PC-3 (cell line): ENCODE measurements at regions not wholly inside any gene's neighbourhood (a gene's known extent, or its start where the extent isn't known, plus 50 kb on each side); places are given as distances from the start of the nearest gene placed in this dataset.

Experiments used
- ATAC-seq: fragments of 200-7000 bp; cut with Tn5 transposase; 2 replicates; pipeline ENCODE4 v1.9.1; 2020; ENCODE audit warnings: mild to moderate bottlenecking, moderate library complexity
- BruUV-seq: library from RNA; stranded (reverse); fragments of 400-500 nt; replicated peaks from 2 replicates; lab custom pipeline; 2021; lab: Mats Ljungman, UMichigan
- CTCF ChIA-PET: fragments of 300-600 bp; sonication (Branson Sonifier 250); formaldehyde crosslinking; loops from one replicate; lab custom pipeline; 2022; ENCODE audit warnings: antibody characterized with exemption; lab: Charles Lee
- POLR2A ChIA-PET: fragments of 300-600 bp; sonication (Branson Sonifier 250); formaldehyde crosslinking; loops from one replicate; lab custom pipeline; 2022; ENCODE audit warnings: antibody characterized with exemption; ENCODE audit not compliant: unreplicated experiment; lab: Charles Lee
- DNase-seq: peaks from one replicate; pipeline ENCODE4 v3.0.0-alpha.2; 2015
- H2AFZ ChIP-seq: fragments of 300-600 bp; sonication (generic); 2 replicates; pipeline ENCODE4 v1.6.0; 2016; ENCODE audit warnings: antibody characterized with exemption, low read length
- H3F3A ChIP-seq: fragments of 300-600 bp; sonication (generic); one replicate; pipeline ENCODE4 v1.6.0; 2017; ENCODE audit warnings: antibody characterized with exemption, low read length, control low read depth, mild to moderate bottlenecking; ENCODE audit not compliant: unreplicated experiment
- H3K27ac ChIP-seq: fragments of 300-600 bp; sonication (generic); 2 replicates; pipeline ENCODE4 v1.5.1; 2016; ENCODE audit warnings: mild to moderate bottlenecking, low read length
- H3K27me3 ChIP-seq: fragments of 300-600 bp; sonication (generic); 2 replicates; pipeline ENCODE4 v1.6.1; 2016; ENCODE audit warnings: low read length, mixed read lengths
- H3K36me3 ChIP-seq: fragments of 300-600 bp; sonication (generic); 2 replicates; pipeline ENCODE4 v1.6.1; 2016; ENCODE audit warnings: low read depth, mixed run types, low read length, mixed read lengths
- H3K4me1 ChIP-seq: fragments of 300-600 bp; sonication (generic); 2 replicates; pipeline ENCODE4 v1.5.1; 2016; ENCODE audit warnings: low read length; ENCODE audit not compliant: insufficient read depth
- H3K4me2 ChIP-seq: fragments of 300-600 bp; sonication (generic); 2 replicates; pipeline ENCODE4 v1.6.0; 2016; ENCODE audit warnings: low read length
- H3K4me3 ChIP-seq: fragments of 300-600 bp; sonication (generic); 2 replicates; pipeline ENCODE4 v1.5.1; 2016; ENCODE audit warnings: mild to moderate bottlenecking, low read length, mixed read lengths
- H3K79me2 ChIP-seq: fragments of 300-600 bp; sonication (generic); 2 replicates; pipeline ENCODE4 v1.6.1; 2017; ENCODE audit warnings: low read length, mixed read lengths
- H3K9ac ChIP-seq: fragments of 300-600 bp; sonication (generic); 2 replicates; pipeline ENCODE4 v1.6.0; 2016; ENCODE audit warnings: mild to moderate bottlenecking, low read length
- H3K9me2 ChIP-seq: fragments of 300-600 bp; sonication (generic); replicated peaks from 2 replicates; pipeline ENCODE4 v1.6.1; 2016; ENCODE audit warnings: mixed run types, low read length, mixed read lengths
- H3K9me3 ChIP-seq: fragments of 300-600 bp; sonication (generic); 2 replicates; pipeline ENCODE4 v1.6.1; 2016; ENCODE audit warnings: low read length, mixed read lengths
- H4K20me1 ChIP-seq: fragments of 300-600 bp; sonication (generic); 2 replicates; pipeline ENCODE4 v1.6.1; 2016; ENCODE audit warnings: low read length, mixed read lengths
- EZH2 ChIP-seq: fragments of 300-600 bp; sonication (generic); IDR thresholded peaks from one replicate; pipeline ENCODE4 v1.6.1; 2017; ENCODE audit warnings: antibody characterized with exemption, mild to moderate bottlenecking, low read length; ENCODE audit not compliant: unreplicated experiment
- EZH2phosphoT487 ChIP-seq: fragments of 300-600 bp; sonication (generic); IDR thresholded peaks from 2 replicates; pipeline ENCODE4 v1.6.1; 2018; ENCODE audit warnings: mild to moderate bottlenecking, antibody characterized with exemption, low read length, borderline replicate concordance
- intact Hi-C: fragments of 100-400 bp; cut with micrococcal nuclease; formaldehyde crosslinking; loops from 2 replicates; pipeline ENCODE4 v1.9.0; 2023
- TF ChIP-seq, protein P1 (sequence below): fragments of 300-600 bp; sonication (generic); conservative IDR thresholded peaks from 2 replicates; pipeline ENCODE4 v1.5.1; 2017; ENCODE audit warnings: antibody characterized with exemption, low read depth, mild to moderate bottlenecking, low read length

DNA sequence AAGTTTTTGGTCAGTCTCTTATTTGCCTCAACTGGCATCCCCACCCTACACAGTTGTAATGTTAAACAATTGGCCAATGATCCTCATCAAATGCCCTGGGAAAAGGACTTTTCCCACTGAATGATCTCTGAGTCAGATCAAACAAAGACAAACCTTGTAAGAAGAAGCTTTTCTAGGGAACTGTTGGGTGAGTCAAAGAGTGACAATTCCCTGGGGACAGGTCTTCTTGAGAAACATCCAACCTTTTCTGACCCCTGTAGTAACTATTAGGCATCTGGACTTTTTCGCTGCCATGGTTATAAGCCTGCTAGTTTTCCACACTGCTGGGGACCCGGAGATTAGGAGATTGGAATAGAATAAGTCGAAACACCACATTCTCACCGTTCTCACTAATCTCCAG lies 789.8 kb upstream of the API5 start:
- H3K27ac ChIP-seq: peak overlapping the region; percentile 87
- peaks cover 11% of the 10 kb centered on the region for H3K4me1 ChIP-seq
- H3K4me2 ChIP-seq: 0 out of 2 replicates have a peak overlapping the region, but pooled peaks have one; percentile 15
- H3K9me2 ChIP-seq: no peaks in the 10 kb centered on the region
- TF ChIP-seq EZH2phosphoT487 (no peak), EZH2 (no peak)
- TF ChIP-seq, protein P1, sequence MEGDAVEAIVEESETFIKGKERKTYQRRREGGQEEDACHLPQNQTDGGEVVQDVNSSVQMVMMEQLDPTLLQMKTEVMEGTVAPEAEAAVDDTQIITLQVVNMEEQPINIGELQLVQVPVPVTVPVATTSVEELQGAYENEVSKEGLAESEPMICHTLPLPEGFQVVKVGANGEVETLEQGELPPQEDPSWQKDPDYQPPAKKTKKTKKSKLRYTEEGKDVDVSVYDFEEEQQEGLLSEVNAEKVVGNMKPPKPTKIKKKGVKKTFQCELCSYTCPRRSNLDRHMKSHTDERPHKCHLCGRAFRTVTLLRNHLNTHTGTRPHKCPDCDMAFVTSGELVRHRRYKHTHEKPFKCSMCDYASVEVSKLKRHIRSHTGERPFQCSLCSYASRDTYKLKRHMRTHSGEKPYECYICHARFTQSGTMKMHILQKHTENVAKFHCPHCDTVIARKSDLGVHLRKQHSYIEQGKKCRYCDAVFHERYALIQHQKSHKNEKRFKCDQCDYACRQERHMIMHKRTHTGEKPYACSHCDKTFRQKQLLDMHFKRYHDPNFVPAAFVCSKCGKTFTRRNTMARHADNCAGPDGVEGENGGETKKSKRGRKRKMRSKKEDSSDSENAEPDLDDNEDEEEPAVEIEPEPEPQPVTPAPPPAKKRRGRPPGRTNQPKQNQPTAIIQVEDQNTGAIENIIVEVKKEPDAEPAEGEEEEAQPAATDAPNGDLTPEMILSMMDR: no peak
- no peaks in the 10 kb centered on the region for H3K36me3 ChIP-seq
- no peaks in the 10 kb centered on the region for H4K20me1 ChIP-seq
- no peaks in the 10 kb centered on the region for H3K27me3 ChIP-seq
- H3K9me3 ChIP-seq: no peaks in the 10 kb centered on the region
- ChIA-PET POLR2A (no interaction called here), CTCF (no interaction called here)
- no peak overlapping the region for H3K4me3 ChIP-seq
- intact Hi-C loops: loop anchor here (10.0 kb wide), 1 partner anchor 1057 kb away; no protein-coding TSS in a partner anchor
- H2AFZ ChIP-seq: no peak overlapping the region
- no TSS peak for BruUV-seq
- H3K9ac ChIP-seq: peak overlapping the region; percentile 49; the same call in 1 of the 2 replicates
- DNase-seq: peak; percentile 78
- no peaks in the 10 kb centered on the region for H3K79me2 ChIP-seq
- no peaks in the 10 kb centered on the region for H3F3A ChIP-seq
- ATAC-seq: no peak

- Histone ChIP-seq H3K9me3 (no peaks in the 10 kb centered on the region), H3K27ac (no peak overlapping the region), H3K27me3 (no peaks in the 10 kb centered on the region), H3K4me2 (no peak overlapping the region; the same call in 1 of the 2 replicates), H3K4me3 (no peak overlapping the region), H2AFZ (no peak overlapping the region), H3K79me2 (no peaks in the 10 kb centered on the region), H3F3A (no peaks in the 10 kb centered on the region), H3K9me2 (no peaks in the 10 kb centered on the region), H4K20me1 (no peaks in the 10 kb centered on the region), H3K9ac (no peak overlapping the region), H3K36me3 (no peaks in the 10 kb centered on the region), H3K4me1 (peaks cover 11% of the 10 kb centered on the region)
- intact Hi-C loops: loop anchor here (10.0 kb wide), 1 partner anchor 1060 kb away; no protein-coding TSS in a partner anchor
- ATAC-seq (peak; percentile 57; the same call in 1 of the 2 replicates), DNase-seq (peak; percentile 77)
- ChIA-PET POLR2A (no interaction called here), CTCF (no interaction called here)
- TF ChIP-seq, protein P1: peak; percentile 82
- TF ChIP-seq EZH2: no peak
- no peak for TF ChIP-seq EZH2phosphoT487
- BruUV-seq: no TSS peak
Observed at GRCh38 chr11:42524534-42525227, 787.1 kb upstream of the API5 start.

DNA sequence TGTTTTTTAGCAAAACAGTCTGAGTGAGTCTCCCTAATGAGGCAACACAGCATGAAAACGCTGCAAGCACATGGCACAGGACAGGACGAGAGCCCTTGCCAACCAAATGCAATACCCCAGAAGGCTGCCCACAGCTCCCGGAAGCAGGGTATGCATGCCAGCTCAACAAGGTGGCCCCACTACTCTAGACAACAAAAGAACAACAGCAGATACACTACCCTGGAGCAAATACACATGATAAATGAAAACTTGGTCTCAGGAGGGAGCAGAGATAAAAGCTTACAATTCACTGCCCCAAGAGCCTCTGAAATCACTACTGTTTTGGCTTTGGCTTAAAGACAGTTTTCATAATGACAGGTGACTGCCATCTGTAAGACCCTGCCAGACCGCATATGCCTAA lies 785.4 kb upstream of the API5 start:
- ChIA-PET POLR2A (no interaction called here), CTCF (no interaction called here)
- H3K36me3 ChIP-seq: no peaks in the 10 kb centered on the region
- H3K4me1 ChIP-seq: peaks cover 9% of the 10 kb centered on the region
- DNase-seq (no peak), ATAC-seq (no peak)
- no peak overlapping the region for H3K4me3 ChIP-seq
- no peaks in the 10 kb centered on the region for H3K9me2 ChIP-seq
- H3F3A ChIP-seq: no peaks in the 10 kb centered on the region
- no peak for TF ChIP-seq EZH2phosphoT487
- TF ChIP-seq EZH2: no peak
- TF ChIP-seq, protein P1: no peak
- H3K79me2 ChIP-seq: no peaks in the 10 kb centered on the region
- no TSS peak for BruUV-seq
- intact Hi-C loops: loop anchor here (10.0 kb wide), 1 partner anchor 1062 kb away; no protein-coding TSS in a partner anchor
- no peaks in the 10 kb centered on the region for H4K20me1 ChIP-seq
- no peaks in the 10 kb centered on the region for H3K27me3 ChIP-seq
- no peak overlapping the region for H3K4me2 ChIP-seq
- no peak overlapping the region for H2AFZ ChIP-seq
- no peaks in the 10 kb centered on the region for H3K9me3 ChIP-seq
- H3K27ac ChIP-seq: no peak overlapping the region
- H3K9ac ChIP-seq: no peak overlapping the region
